H1 (cell line): ENCODE measurements at regions not wholly inside any gene's neighbourhood (a gene's known extent, or its start where the extent isn't known, plus 50 kb on each side); places are given as distances from the start of the nearest gene placed in this dataset.

Experiments used
- ATF3 ChIP-seq: IDR thresholded peaks from 2 replicates; pipeline ENCODE4 v1.6.1; 2011; ENCODE audit warnings: low read depth, mild to moderate bottlenecking, low read length; ENCODE audit not compliant: insufficient read depth
- CTBP2 ChIP-seq: IDR thresholded peaks from 2 replicates; pipeline ENCODE4 v1.7.0; 2011; ENCODE audit warnings: borderline replicate concordance, mild to moderate bottlenecking, moderate library complexity, mixed read lengths, low read length; ENCODE audit not compliant: insufficient read depth, insufficient read length
- FOSL1 ChIP-seq: IDR thresholded peaks from 2 replicates; pipeline ENCODE4 v1.6.1; 2011; ENCODE audit warnings: mild to moderate bottlenecking, low read depth, low read length, moderate library complexity; ENCODE audit not compliant: insufficient read depth
- MAX ChIP-seq: IDR thresholded peaks from 2 replicates; pipeline ENCODE4 v1.6.1; 2012; ENCODE audit warnings: inconsistent platforms
- RBBP5 ChIP-seq: IDR thresholded peaks from 2 replicates; pipeline ENCODE4 v1.7.1; 2012; ENCODE audit warnings: low read depth, mild to moderate bottlenecking, inconsistent platforms, low read length, moderate library complexity, borderline replicate concordance
- SRF ChIP-seq: IDR thresholded peaks from 2 replicates; pipeline ENCODE4 v1.6.1; 2011; ENCODE audit warnings: mild to moderate bottlenecking, low read depth, low read length, moderate library complexity
- TAF7 ChIP-seq: optimal IDR thresholded peaks from 2 replicates; pipeline ENCODE3; 2011; ENCODE audit warnings: low read depth, mild to moderate bottlenecking, inconsistent platforms, low read length, moderate library complexity, borderline replicate concordance
- TEAD4 ChIP-seq: IDR thresholded peaks from 2 replicates; pipeline ENCODE4 v1.6.1; 2012; ENCODE audit warnings: low read depth, low read length, inconsistent platforms, mixed read lengths
- USF2 ChIP-seq: IDR thresholded peaks from 2 replicates; pipeline ENCODE4 v1.6.1; 2011; ENCODE audit warnings: low read length, improper control_type of control experiment

- TF ChIP-seq MAX (no peak), USF2 (no peak), SRF (no peak), RBBP5 (no peak), ATF3 (no peak), FOSL1 (no peak), CTBP2 (no peak), TEAD4 (no peak), TAF7 (no peak)
These were observed 439.7 kb downstream of the RFPL4B start (continued) for GRCh38 chr6:112786801-112787200.
